LHCN-M2 (cell line): ENCODE measurements at regions not wholly inside any gene's neighbourhood (a gene's known extent, or its start where the extent isn't known, plus 50 kb on each side); places are given as distances from the start of the nearest gene placed in this dataset.
"Not testable (repeated sequence)": the region's sequence is repeated elsewhere in the genome, so short reads cannot be mapped to it uniquely, and the experiment has no call there.

Experiments
- DNase-seq: peaks from one replicate; pipeline ENCODE4 v3.0.0-alpha.2; 2012; ENCODE audit warnings: low read depth

- DNase-seq = not testable (repeated sequence)
These were observed 672.6 kb downstream of the UQCRFS1 start for GRCh38 chr19:28540385-28540784.

GRCh38 chr19:28539759-28540158 is 673.2 kb downstream of the UQCRFS1 start:
- DNase-seq = no peak

GRCh38 chr19:28538579-28538978 is 674.4 kb downstream of the UQCRFS1 start:
- not testable (repeated sequence) for DNase-seq

- DNase-seq = no peak
These were observed 675.1 kb downstream of the UQCRFS1 start for GRCh38 chr19:28537896-28538295.

GRCh38 chr19:28537079-28537478 is 675.9 kb downstream of the UQCRFS1 start:
- DNase-seq = no peak

- DNase-seq = no peak
These were observed 677.6 kb downstream of the UQCRFS1 start for GRCh38 chr19:28535352-28535775.

- no peak for DNase-seq
These were observed 678.1 kb downstream of the UQCRFS1 start for GRCh38 chr19:28534766-28535351.

GRCh38 chr19:28532765-28533341 is 680.1 kb downstream of the UQCRFS1 start:
- DNase-seq = no peak

- DNase-seq = no peak
These were observed 681.0 kb downstream of the UQCRFS1 start for GRCh38 chr19:28531979-28532378.

GRCh38 chr19:28530406-28531035 is 682.4 kb downstream of the UQCRFS1 start:
- no peak for DNase-seq

- no peak for DNase-seq
These were observed 686.9 kb downstream of the UQCRFS1 start for GRCh38 chr19:28526038-28526437.

- no peak for DNase-seq
These were observed 689.3 kb downstream of the UQCRFS1 start for GRCh38 chr19:28523619-28524018.

- no peak for DNase-seq
These were observed 690.4 kb downstream of the UQCRFS1 start for GRCh38 chr19:28522545-28522922.

GRCh38 chr19:28521614-28522544 is 691.1 kb downstream of the UQCRFS1 start:
- no peak for DNase-seq

- no peak for DNase-seq
These were observed 691.9 kb downstream of the UQCRFS1 start for GRCh38 chr19:28520998-28521568.

GRCh38 chr19:28519952-28520861 is 692.7 kb downstream of the UQCRFS1 start:
- DNase-seq = peak; percentile 2

GRCh38 chr19:28519218-28519779 is 693.7 kb downstream of the UQCRFS1 start:
- no peak for DNase-seq

- no peak for DNase-seq
These were observed 696.5 kb downstream of the UQCRFS1 start for GRCh38 chr19:28516415-28516872.

GRCh38 chr19:28514166-28514565 is 698.8 kb downstream of the UQCRFS1 start:
- DNase-seq = no peak

GRCh38 chr19:28511655-28512054 is 701.3 kb downstream of the UQCRFS1 start:
- DNase-seq = no peak
